ENCODE measurements at regions not wholly inside any gene's neighbourhood (a gene's known extent, or its start where the extent isn't known, plus 50 kb on each side); places are given as distances from the start of the nearest gene placed in this dataset.

DNA sequence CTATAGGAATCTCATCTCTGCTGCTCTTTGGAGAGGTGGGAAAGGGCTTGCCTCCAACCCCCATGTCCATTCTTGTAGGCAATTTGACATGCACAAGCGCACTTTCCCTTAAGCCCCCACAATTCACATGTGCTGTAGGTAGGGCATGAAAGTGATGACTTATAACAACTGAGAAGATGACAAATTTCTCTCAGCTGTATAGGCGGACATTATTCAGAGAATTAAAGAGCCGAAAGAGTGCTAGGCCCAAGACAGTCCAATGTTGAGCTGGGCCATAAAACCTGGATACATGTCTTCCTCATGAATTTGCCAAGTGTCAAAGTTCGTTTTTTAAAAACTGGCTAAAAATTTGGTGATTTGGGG is 106.3 kb upstream of the LYPLAL1 start:
- no peak for TF ChIP-seq FIP1L1 (IDR thresholded peaks at IDR 0.05; ENCODE audit: low read depth, low read length, poor library complexity, severe bottlenecking)
- TF ChIP-seq MTF1 (CRISPR knock-in tag; IDR thresholded peaks at IDR 0.05; ENCODE audit: borderline replicate concordance): no peak
- TF ChIP-seq NFIC (IDR thresholded peaks at IDR 0.05): no peak
- no peak for TF ChIP-seq HDGF (IDR thresholded peaks at IDR 0.05)
- TF ChIP-seq YY1 (IDR thresholded peaks at IDR 0.05; ENCODE audit: borderline replicate concordance in 1 of 3, control insufficient read depth in 1 of 3, extremely low read depth in 1 of 3, insufficient read depth in 3 of 3, insufficient read length in 1 of 3, insufficient replicate concordance in 2 of 3, low read depth in 1 of 3, low read length in 2 of 3): no peak
- TF ChIP-seq, protein P1, sequence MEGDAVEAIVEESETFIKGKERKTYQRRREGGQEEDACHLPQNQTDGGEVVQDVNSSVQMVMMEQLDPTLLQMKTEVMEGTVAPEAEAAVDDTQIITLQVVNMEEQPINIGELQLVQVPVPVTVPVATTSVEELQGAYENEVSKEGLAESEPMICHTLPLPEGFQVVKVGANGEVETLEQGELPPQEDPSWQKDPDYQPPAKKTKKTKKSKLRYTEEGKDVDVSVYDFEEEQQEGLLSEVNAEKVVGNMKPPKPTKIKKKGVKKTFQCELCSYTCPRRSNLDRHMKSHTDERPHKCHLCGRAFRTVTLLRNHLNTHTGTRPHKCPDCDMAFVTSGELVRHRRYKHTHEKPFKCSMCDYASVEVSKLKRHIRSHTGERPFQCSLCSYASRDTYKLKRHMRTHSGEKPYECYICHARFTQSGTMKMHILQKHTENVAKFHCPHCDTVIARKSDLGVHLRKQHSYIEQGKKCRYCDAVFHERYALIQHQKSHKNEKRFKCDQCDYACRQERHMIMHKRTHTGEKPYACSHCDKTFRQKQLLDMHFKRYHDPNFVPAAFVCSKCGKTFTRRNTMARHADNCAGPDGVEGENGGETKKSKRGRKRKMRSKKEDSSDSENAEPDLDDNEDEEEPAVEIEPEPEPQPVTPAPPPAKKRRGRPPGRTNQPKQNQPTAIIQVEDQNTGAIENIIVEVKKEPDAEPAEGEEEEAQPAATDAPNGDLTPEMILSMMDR (IDR thresholded peaks at IDR 0.05 in 2 of 3, conservative IDR thresholded peaks at IDR 0.05 in 1 of 3; ENCODE audit: insufficient read depth in 2 of 3, low read depth in 1 of 3, low read length in 3 of 3): no peak
